Thymus (tissue), 11 donors: ENCODE measurements at regions not wholly inside any gene's neighbourhood (a gene's known extent, or its start where the extent isn't known, plus 50 kb on each side); places are given as distances from the start of the nearest gene placed in this dataset.

Source experiments
- DNase-seq, 9 donors: peaks; one replicate each; pipeline ENCODE4 v3.0.0-alpha.2; 2013; ENCODE audit warnings: low spot score in 9 of 9, low read depth in 6 of 9, missing footprints in 1 of 9
- H3K27ac ChIP-seq, 2 donors: one replicate each; pipeline ENCODE4 v1.5.1; 2013; ENCODE audit warnings: control low read depth in 1 of 2, low read depth in 1 of 2, low read length in 1 of 2, mild to moderate bottlenecking in 1 of 2, moderate library complexity in 1 of 2
- H3K27me3 ChIP-seq, 2 donors: one replicate each; pipeline ENCODE4 v1.5.1; 2013; ENCODE audit warnings: low read length in 1 of 2; ENCODE audit not compliant: control insufficient read depth in 2 of 2, insufficient read depth in 1 of 2
- H3K36me3 ChIP-seq, 2 donors: one replicate each; pipeline ENCODE4 v1.5.1; 2013; ENCODE audit warnings: low read length in 1 of 2, mild to moderate bottlenecking in 1 of 2, moderate library complexity in 1 of 2; ENCODE audit not compliant: control insufficient read depth in 2 of 2, insufficient read depth in 2 of 2
- H3K4me1 ChIP-seq, 2 donors: one replicate each; pipeline ENCODE4 v1.5.1; 2013; ENCODE audit warnings: low read length in 2 of 2; ENCODE audit not compliant: control insufficient read depth in 2 of 2, insufficient read depth in 2 of 2
- H3K4me3 ChIP-seq, 2 donors: one replicate each; pipeline ENCODE4 v1.5.1; 2013; ENCODE audit warnings: low read length in 2 of 2, control low read depth in 1 of 2, mild to moderate bottlenecking in 1 of 2
- H3K9me3 ChIP-seq, 2 donors: one replicate each; pipeline ENCODE4 v1.5.1; 2013; ENCODE audit warnings: low read length in 1 of 2, mild to moderate bottlenecking in 1 of 2; ENCODE audit not compliant: control insufficient read depth in 2 of 2, insufficient read depth in 1 of 2
- whole genome bisulfite sequencing: extraction: QIAGEN DNeasy Blood & Tissue Kit; methylation state at CpG from one replicate; pipeline ENCODE4 v1.1.7; 2013; 5-methylcytosine and 5-hydroxymethylcytosine counted together
- donor health status: healthy.

GRCh38 chr5:128736553-128736952 lies 198.5 kb upstream of the FBN2 start:
- H3K4me1 ChIP-seq = no peaks in the 10 kb centered on the region
- no peaks in the 10 kb centered on the region for H3K9me3 ChIP-seq
- H3K27me3 ChIP-seq = no peaks in the 10 kb centered on the region
- no peak overlapping the region for H3K4me3 ChIP-seq
- H3K27ac ChIP-seq = no peak overlapping the region
- no peaks in the 10 kb centered on the region for H3K36me3 ChIP-seq
- 100% methylated on average over 1 of the region's 1 CpG for WGBS
- DNase-seq = no peak

DNA sequence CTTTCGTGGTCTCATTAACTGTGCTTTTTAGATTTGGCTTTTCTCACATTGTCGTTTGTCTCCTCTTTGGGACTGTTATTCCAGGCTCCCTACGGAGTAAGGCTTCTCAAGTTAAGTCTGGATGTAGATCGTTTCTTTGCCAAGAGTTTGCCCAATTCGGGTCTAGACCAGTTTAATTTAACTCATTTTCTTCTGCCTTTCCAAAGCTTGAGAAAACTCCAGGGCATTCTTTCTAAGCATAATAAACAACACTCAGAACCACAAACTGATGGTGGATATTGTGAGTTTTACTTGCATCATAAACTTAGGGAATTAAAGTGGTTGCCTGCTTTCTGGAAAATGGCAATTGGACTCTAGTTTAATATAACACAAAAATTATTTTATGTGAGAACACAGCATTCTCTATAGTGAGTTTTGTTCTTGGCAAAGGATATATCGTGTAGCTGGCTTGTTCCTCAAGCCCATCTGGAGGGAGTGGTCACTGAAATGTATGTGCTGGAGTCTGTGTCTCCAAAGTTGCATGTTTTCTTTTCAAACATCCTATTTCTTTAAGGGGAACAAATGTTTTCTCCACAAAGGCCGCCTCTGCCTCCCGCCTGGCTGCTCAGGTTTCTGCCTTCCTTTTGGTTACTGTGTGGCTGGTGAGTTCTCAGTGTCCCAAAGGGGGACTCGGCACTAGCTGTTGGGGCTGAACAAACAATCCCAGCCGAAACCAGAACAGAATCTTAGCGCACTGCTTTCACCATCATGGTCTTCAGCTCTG lies 211.3 kb upstream of the FBN2 start:
- 83% methylated on average over 11 of the region's 11 CpGs for WGBS
- H3K27ac ChIP-seq = no peak overlapping the region
- no peak for DNase-seq
- H3K27me3 ChIP-seq = no peaks in the 10 kb centered on the region
- H3K4me1 ChIP-seq = no peaks in the 10 kb centered on the region
- no peaks in the 10 kb centered on the region for H3K36me3 ChIP-seq
- H3K9me3 ChIP-seq = no peaks in the 10 kb centered on the region
- no peak overlapping the region for H3K4me3 ChIP-seq

GRCh38 chr5:128750155-128750554 lies 212.1 kb upstream of the FBN2 start:
- Histone ChIP-seq H3K27me3 (no peaks in the 10 kb centered on the region), H3K4me1 (no peaks in the 10 kb centered on the region), H3K4me3 (no peak overlapping the region), H3K27ac (no peak overlapping the region), H3K9me3 (no peaks in the 10 kb centered on the region), H3K36me3 (no peaks in the 10 kb centered on the region)
- DNase-seq = no peak
- 86% methylated on average over 1 of the region's 1 CpG for WGBS

GRCh38 chr5:128757196-128757959 lies 207.9 kb upstream of the SLC27A6 start:
- Histone ChIP-seq H3K27me3 (no peaks in the 10 kb centered on the region), H3K27ac (no peak overlapping the region), H3K4me1 (no peaks in the 10 kb centered on the region), H3K36me3 (no peaks in the 10 kb centered on the region), H3K9me3 (no peaks in the 10 kb centered on the region), H3K4me3 (no peak overlapping the region)
- WGBS = 88% methylated on average over 3 of the region's 3 CpGs
- no peak for DNase-seq

- 90% methylated on average over 10 of the region's 10 CpGs for WGBS
- Histone ChIP-seq H3K36me3 (no peaks in the 10 kb centered on the region), H3K9me3 (no peaks in the 10 kb centered on the region), H3K27ac (no peak overlapping the region), H3K27me3 (no peaks in the 10 kb centered on the region), H3K4me1 (no peaks in the 10 kb centered on the region), H3K4me3 (no peak overlapping the region)
- DNase-seq = no peak
Measured at GRCh38 chr5:128762661-128763306, 202.5 kb upstream of the SLC27A6 start.

DNA sequence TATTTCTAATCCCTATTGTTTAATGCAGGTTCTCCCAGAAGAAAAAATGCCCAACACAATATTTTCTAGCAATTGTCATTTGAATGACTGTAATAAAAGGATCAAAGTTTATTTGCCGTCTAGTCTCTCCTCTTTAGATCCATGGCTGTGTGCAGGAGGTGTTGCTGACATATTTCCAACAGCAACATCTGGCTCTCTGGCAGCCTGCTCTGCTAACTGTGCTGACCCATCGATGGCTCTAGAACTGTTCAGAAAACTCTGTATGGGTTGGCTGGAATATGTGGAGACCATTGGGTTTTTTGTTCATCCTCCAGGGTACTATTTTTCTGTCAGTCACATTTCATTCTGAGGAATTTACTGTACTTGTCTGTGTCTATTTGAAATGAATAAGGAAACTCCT lies 202.0 kb upstream of the SLC27A6 start:
- Histone ChIP-seq H3K4me1 (no peaks in the 10 kb centered on the region), H3K36me3 (no peaks in the 10 kb centered on the region), H3K4me3 (no peak overlapping the region), H3K27me3 (no peaks in the 10 kb centered on the region), H3K27ac (no peak overlapping the region), H3K9me3 (no peaks in the 10 kb centered on the region)
- 93% methylated on average over 2 of the region's 2 CpGs for WGBS
- DNase-seq = no peak

- Histone ChIP-seq H3K27me3 (no peaks in the 10 kb centered on the region), H3K9me3 (no peaks in the 10 kb centered on the region), H3K27ac (no peak overlapping the region), H3K4me3 (no peak overlapping the region), H3K4me1 (no peaks in the 10 kb centered on the region), H3K36me3 (no peaks in the 10 kb centered on the region)
- no peak for DNase-seq
- WGBS = 86% methylated on average over 4 of the region's 4 CpGs
Measured at GRCh38 chr5:128764601-128765310, 200.5 kb upstream of the SLC27A6 start.

- no peak for DNase-seq
- H3K27ac ChIP-seq = no peak overlapping the region
- no peaks in the 10 kb centered on the region for H3K9me3 ChIP-seq
- H3K4me3 ChIP-seq = no peak overlapping the region
- no peaks in the 10 kb centered on the region for H3K27me3 ChIP-seq
- H3K4me1 ChIP-seq = no peaks in the 10 kb centered on the region
- no peaks in the 10 kb centered on the region for H3K36me3 ChIP-seq
- 95% methylated on average over 3 of the region's 3 CpGs for WGBS
Measured at GRCh38 chr5:128765448-128766061, 199.7 kb upstream of the SLC27A6 start.
